GM18868 (cell line): ENCODE measurements at regions not wholly inside any gene's neighbourhood (a gene's known extent, or its start where the extent isn't known, plus 50 kb on each side); places are given as distances from the start of the nearest gene placed in this dataset.

Experiments
- ATAC-seq: cut with Tn5 transposase; IDR thresholded peaks from one replicate; pipeline ENCODE4 v1.9.1; 2021; ENCODE audit warnings: mild to moderate bottlenecking, moderate library complexity; ENCODE audit not compliant: unreplicated experiment

DNA sequence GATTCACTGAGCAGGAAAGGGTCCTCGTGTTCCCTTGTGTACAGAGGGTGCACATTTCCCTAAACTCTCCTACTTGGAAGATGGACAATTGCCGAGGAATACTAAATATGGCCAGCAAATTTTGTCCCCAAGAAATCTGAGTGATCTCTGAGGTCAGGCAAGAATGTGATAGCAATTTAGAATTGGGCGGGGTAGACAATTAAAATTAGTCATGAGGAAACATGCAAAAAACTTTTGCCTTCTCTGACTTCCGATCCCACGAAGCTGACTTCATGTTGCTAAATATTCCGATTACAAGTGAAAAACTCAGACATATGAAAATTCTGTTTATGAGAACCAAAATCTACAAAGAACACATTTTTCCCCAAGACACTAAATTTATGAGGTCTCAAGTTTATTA is 453.9 kb upstream of the ZFP42 start:
- no peak for ATAC-seq

GRCh38 chr4:187544461-187545053 is 451.0 kb upstream of the ZFP42 start:
- ATAC-seq: no peak

- no peak for ATAC-seq
These were observed 448.3 kb upstream of the ZFP42 start for GRCh38 chr4:187547316-187547715.

DNA sequence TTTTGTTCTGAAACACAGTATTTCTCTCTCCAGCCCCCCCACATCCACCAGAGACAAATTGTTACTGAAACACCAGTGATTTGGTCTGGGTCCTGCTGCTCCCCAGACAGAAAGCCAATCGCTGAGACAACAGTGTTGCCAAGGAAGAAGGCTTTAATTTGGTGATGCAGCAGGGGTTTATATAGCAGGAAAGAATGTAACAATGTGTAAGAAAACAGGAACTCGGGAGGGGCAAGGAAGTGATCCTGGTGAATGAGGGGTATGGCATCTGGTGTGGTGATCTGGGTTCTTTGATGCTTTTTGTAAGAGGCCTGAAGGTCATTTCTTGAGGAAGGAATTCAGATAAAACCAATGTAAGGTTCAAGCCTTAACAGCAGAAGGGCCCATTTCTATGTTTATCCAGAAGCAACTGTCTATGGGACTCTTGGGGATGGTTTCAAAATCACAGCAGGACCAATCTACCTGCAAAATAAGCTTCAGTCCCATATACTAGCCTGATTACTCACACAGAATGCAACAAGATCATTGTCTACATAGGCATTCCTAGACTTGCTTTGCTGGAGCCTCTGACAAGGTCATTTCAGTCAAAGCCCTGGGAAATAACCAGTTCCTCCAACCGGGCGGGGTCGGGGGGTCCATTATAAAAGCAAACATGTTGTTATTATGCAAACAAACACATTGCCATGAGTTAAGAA is 445.2 kb upstream of the ZFP42 start:
- no peak for ATAC-seq

GRCh38 chr4:187552781-187553180 is 442.8 kb upstream of the ZFP42 start:
- ATAC-seq: no peak

GRCh38 chr4:187555174-187555573 is 440.4 kb upstream of the ZFP42 start:
- no peak for ATAC-seq

DNA sequence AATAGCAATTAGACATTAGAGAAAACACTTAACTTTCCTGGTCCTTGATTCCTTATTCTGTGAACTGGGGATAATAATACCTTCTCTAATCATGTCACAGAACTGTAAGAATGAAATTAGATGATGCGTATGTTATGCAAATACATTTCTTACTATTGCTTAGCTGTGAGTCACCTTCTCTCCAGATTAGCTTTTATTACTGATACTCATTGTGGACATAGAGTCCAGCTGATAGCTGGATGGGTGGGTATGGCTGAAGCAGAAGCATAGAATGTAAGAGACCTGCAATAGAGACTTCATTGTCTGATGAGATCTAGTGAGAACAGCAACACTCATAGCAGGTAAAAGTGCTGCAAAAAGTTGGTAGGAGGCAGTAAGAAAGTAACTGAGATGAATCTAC is 437.2 kb upstream of the ZFP42 start:
- no peak for ATAC-seq

DNA sequence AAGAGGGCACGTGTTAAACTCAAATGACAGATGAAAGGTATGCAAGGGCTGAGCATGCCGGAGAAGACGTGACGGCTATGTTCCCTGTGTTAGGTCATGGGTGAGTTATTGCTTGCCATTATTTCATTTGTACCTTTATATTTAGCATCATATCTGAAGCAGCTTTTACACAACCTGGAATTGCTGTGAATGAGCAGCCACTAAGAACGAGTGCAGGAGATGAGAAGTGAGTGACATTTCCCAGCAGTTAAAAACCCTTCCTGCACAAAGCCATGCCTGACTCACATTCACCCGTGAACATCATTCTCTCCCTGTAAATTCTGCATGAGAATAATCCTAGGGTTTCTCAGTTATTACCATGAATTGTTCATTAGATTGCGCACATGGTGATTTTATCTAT is 433.2 kb upstream of the ZFP42 start:
- no peak for ATAC-seq

- no peak for ATAC-seq
These were observed 430.2 kb upstream of the ZFP42 start for GRCh38 chr4:187565416-187565815.

- ATAC-seq: no peak
These were observed 425.7 kb upstream of the ZFP42 start for GRCh38 chr4:187569871-187570270.

DNA sequence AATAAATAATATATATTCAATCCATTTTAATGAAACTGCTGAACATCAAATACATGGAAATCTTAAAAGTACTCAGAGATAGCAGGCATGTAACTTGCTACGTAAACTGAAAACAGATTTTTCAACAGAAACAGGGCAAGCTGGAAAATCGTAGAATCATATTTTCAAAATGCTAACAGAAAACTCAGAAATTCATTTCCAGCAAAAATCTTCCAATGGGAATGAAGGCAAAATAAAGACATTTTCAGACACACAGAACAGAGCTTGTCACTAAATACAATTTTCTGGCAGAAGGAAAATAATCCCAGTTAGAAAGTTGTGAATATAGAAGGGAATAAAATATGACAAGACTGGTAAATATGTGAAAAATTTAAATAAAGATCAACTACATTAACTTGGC is 419.9 kb upstream of the ZFP42 start:
- ATAC-seq: no peak

- ATAC-seq: no peak
These were observed 418.8 kb upstream of the ZFP42 start for GRCh38 chr4:187576751-187577150.

DNA sequence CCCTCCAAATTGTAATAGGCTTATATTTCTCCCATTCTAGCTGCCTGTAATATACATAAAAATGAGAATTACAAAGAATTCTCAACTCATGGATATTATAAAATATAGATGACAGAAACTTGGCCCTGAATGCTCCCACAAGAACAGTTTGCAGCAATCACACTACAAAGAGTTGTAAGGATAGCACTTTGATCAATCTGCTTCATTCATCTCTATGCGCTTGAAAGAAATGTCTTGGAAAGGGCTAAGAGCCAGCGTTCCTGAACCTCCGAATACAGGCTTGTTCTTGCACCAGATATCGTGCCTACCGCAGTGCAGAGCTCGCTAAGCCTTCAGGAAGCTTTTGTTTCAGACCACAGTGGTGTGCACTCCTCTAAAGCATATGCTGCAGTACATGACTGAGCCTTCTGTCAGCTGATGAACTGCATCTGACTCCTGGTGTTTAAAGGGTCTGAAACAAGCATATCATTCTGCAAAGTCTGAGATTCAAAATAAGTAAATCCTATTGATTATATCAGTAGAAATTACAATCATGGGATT is 417.6 kb upstream of the ZFP42 start:
- ATAC-seq: no peak

GRCh38 chr4:187586892-187587291 is 408.7 kb upstream of the ZFP42 start:
- no peak for ATAC-seq

GRCh38 chr4:187598196-187598595 is 397.4 kb upstream of the ZFP42 start:
- ATAC-seq: no peak

GRCh38 chr4:187602339-187603092 is 393.1 kb upstream of the ZFP42 start:
- no peak for ATAC-seq

- no peak for ATAC-seq
These were observed 392.2 kb upstream of the ZFP42 start for GRCh38 chr4:187603093-187604025.

- no peak for ATAC-seq
These were observed 390.6 kb upstream of the ZFP42 start for GRCh38 chr4:187604984-187605383.

GRCh38 chr4:187606581-187606980 is 389.0 kb upstream of the ZFP42 start:
- ATAC-seq: peak; percentile 84

GRCh38 chr4:187608001-187608421 is 387.6 kb upstream of the ZFP42 start:
- no peak for ATAC-seq

DNA sequence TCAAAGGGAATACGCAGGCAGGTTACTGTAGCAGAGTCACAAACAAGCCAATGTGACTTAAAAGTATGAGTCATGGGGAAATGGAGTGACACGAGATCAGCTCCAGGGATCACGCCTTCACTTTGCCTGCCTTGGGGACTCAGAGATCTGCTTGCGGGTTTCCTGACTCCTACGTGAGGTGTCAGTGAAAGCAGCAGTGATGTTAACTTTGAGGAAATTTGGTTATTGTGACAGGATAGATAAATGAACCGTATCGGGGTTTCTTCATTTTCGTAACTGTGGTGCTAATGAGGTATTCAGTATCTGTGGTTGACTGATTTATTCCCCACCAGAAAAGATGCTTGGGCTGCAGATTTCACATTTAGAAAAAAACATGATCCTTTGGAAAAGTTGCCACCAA is 383.3 kb upstream of the ZFP42 start:
- no peak for ATAC-seq
